Endothelial cell of umbilical vein (primary cell): ENCODE measurements at regions not wholly inside any gene's neighbourhood (a gene's known extent, or its start where the extent isn't known, plus 50 kb on each side); places are given as distances from the start of the nearest gene placed in this dataset.

Experiments
- BruUV-seq: library from RNA; stranded (reverse); fragments of 400-500 nt; replicated peaks from 2 replicates; lab custom pipeline; 2021; lab: Mats Ljungman, UMichigan
- CTCF ChIA-PET: fragments of 300-600, 350-600 bp; sonication (Branson Sonifier 250); formaldehyde crosslinking; loops from one replicate; lab custom pipeline; 2021; ENCODE audit warnings: antibody characterized with exemption, inconsistent platforms; lab: Charles Lee
- POLR2A ChIA-PET: fragments of 300-600, 350-600 bp; sonication (Branson Sonifier 250); formaldehyde crosslinking; loops from one replicate; lab custom pipeline; 2021; ENCODE audit warnings: antibody characterized with exemption, inconsistent platforms; lab: Charles Lee
- DNase-seq: peaks from one replicate; pipeline ENCODE4 v3.0.0-alpha.2; 2011; ENCODE audit warnings: low read depth, low spot score
- FAIRE-seq: peaks from 2 replicates; lab custom pipeline; 2011; peaks lifted over from hg19 to GRCh38; lab: Jason Lieb, UNC
- H2AFZ ChIP-seq: 2 replicates; pipeline ENCODE4 v1.6.0; 2012; ENCODE audit warnings: low read depth, low read length, control low read depth, inconsistent platforms
- H3K27ac ChIP-seq: 2 replicates; pipeline ENCODE4 v1.5.1; 2011; ENCODE audit warnings: low read depth, mild to moderate bottlenecking, control low read depth, low read length, moderate library complexity; ENCODE audit not compliant: insufficient read depth
- H3K27me3 ChIP-seq, 2 experiments: 2 replicates each; pipeline versions ENCODE4 v1.6.0 to v1.6.1; 2011; ENCODE audit warnings: low read length in 2 of 2, mixed read lengths in 1 of 2; ENCODE audit not compliant: control insufficient read depth in 2 of 2, insufficient read depth in 2 of 2
- H3K36me3 ChIP-seq, 2 experiments: 2 replicates in 1 of 2; 3 replicates in 1 of 2; pipeline ENCODE4 v1.5.1; 2011; ENCODE audit warnings: low read length in 2 of 2, mild to moderate bottlenecking in 1 of 2, moderate library complexity in 1 of 2; ENCODE audit not compliant: control insufficient read depth in 2 of 2, insufficient read depth in 2 of 2; ENCODE audit errors: extremely low read depth in 1 of 2
- H3K4me1 ChIP-seq: 3 replicates; pipeline ENCODE4 v1.5.1; 2011; ENCODE audit warnings: mild to moderate bottlenecking, low read length; ENCODE audit not compliant: control insufficient read depth, insufficient read depth; ENCODE audit errors: extremely low read depth
- H3K4me2 ChIP-seq: 2 replicates; pipeline ENCODE4 v1.6.1; 2011; ENCODE audit warnings: low read length, control low read depth, mixed read lengths; ENCODE audit not compliant: insufficient read depth
- H3K4me3 ChIP-seq, 3 experiments: fragments of 200-600 bp in 1 of 3; sonication (generic), shearing (Covaris generic) in 1 of 3; replicated peaks in 1 of 3; 2 replicates each; pipeline ENCODE4 v1.5.1; 2011 to 2016; ENCODE audit warnings: control low read depth in 3 of 3, low read length in 3 of 3, mild to moderate bottlenecking in 2 of 3, inconsistent platforms in 1 of 3, low read depth in 1 of 3, moderate library complexity in 1 of 3; ENCODE audit not compliant: insufficient read depth in 1 of 3
- H3K79me2 ChIP-seq: 2 replicates; pipeline ENCODE4 v1.6.0; 2012; ENCODE audit warnings: low read length, inconsistent platforms; ENCODE audit not compliant: control insufficient read depth, insufficient read depth
- H3K9ac ChIP-seq: replicated peaks from 2 replicates; pipeline ENCODE3; 2011; ENCODE audit warnings: low read length, control low read depth; ENCODE audit not compliant: insufficient read depth; ENCODE audit errors: extremely low read depth
- H3K9me1 ChIP-seq: replicated peaks from 3 replicates; pipeline ENCODE4 v1.6.0; 2011; ENCODE audit warnings: mild to moderate bottlenecking, low read length; ENCODE audit not compliant: control insufficient read depth, insufficient read depth; ENCODE audit errors: extremely low read depth
- H3K9me3 ChIP-seq: replicated peaks from 2 replicates; pipeline ENCODE4 v1.5.1; 2012; ENCODE audit warnings: low read length, inconsistent platforms; ENCODE audit not compliant: control insufficient read depth, insufficient read depth
- H4K20me1 ChIP-seq: replicated peaks from 2 replicates; pipeline ENCODE3; 2011; ENCODE audit warnings: mild to moderate bottlenecking, low read length; ENCODE audit not compliant: control insufficient read depth, insufficient read depth; ENCODE audit errors: extremely low read depth
- EZH2 ChIP-seq: IDR thresholded peaks from 2 replicates; pipeline ENCODE4 v1.6.1; 2012; ENCODE audit warnings: borderline replicate concordance, low read depth, mild to moderate bottlenecking, moderate library complexity, low read length, inconsistent platforms; ENCODE audit not compliant: severe bottlenecking
- FOS ChIP-seq: IDR thresholded peaks from 2 replicates; pipeline ENCODE4 v1.6.1; 2011; ENCODE audit warnings: mild to moderate bottlenecking, low read length, moderate library complexity, borderline replicate concordance; ENCODE audit not compliant: insufficient read depth
- GATA2 ChIP-seq: IDR thresholded peaks from 2 replicates; pipeline ENCODE4 v1.7.0; 2011; ENCODE audit warnings: low read depth, mild to moderate bottlenecking, moderate library complexity, mixed read lengths, low read length; ENCODE audit not compliant: insufficient read length, insufficient read depth
- JUN ChIP-seq: IDR thresholded peaks from 2 replicates; pipeline ENCODE4 v1.6.1; 2011; ENCODE audit warnings: borderline replicate concordance, low read depth; ENCODE audit not compliant: insufficient read length, insufficient read depth
- MYC ChIP-seq: IDR thresholded peaks from one replicate; pipeline ENCODE4 v1.6.1; 2011; ENCODE audit warnings: mild to moderate bottlenecking, low read depth, low read length
- POLR2A ChIP-seq: IDR thresholded peaks from 2 replicates; pipeline ENCODE4 v1.6.1; 2012; ENCODE audit warnings: low read depth, mild to moderate bottlenecking, control low read depth, low read length
- POLR2AphosphoS5 ChIP-seq: IDR thresholded peaks from 2 replicates; pipeline ENCODE4 v1.6.1; 2012; ENCODE audit warnings: low read depth, mild to moderate bottlenecking, control low read depth, low read length, moderate library complexity; ENCODE audit not compliant: insufficient read depth
- dilution Hi-C: fragments of 300-500 bp; cut with MboI; formaldehyde crosslinking; loops from one replicate; pipeline ENCODE4 v1.15.0; 2019; ENCODE audit warnings: low sequenced_read_pairs; ENCODE audit not compliant: extremely low pct_ligation_motif_present
- intact Hi-C: fragments of 100-400 bp; cut with micrococcal nuclease; formaldehyde crosslinking; loops from one replicate; pipeline ENCODE4 v1.10.0; 2022
- TF ChIP-seq, protein P1 (sequence below), 2 donors: IDR thresholded peaks; 1 replicate in 1 of 2; 2 replicates in 1 of 2; pipeline ENCODE4 v1.5.1; 2011; ENCODE audit warnings: low read length in 2 of 2, mild to moderate bottlenecking in 2 of 2, moderate library complexity in 2 of 2, control low read depth in 1 of 2, inconsistent platforms in 1 of 2, low read depth in 1 of 2; ENCODE audit not compliant: insufficient read depth in 1 of 2; ENCODE audit errors: extremely low read depth in 1 of 2
- TF ChIP-seq, protein P2 (sequence below): IDR thresholded peaks from 2 replicates; pipeline ENCODE4 v1.6.1; 2011; ENCODE audit not compliant: insufficient read depth, insufficient read length

DNA sequence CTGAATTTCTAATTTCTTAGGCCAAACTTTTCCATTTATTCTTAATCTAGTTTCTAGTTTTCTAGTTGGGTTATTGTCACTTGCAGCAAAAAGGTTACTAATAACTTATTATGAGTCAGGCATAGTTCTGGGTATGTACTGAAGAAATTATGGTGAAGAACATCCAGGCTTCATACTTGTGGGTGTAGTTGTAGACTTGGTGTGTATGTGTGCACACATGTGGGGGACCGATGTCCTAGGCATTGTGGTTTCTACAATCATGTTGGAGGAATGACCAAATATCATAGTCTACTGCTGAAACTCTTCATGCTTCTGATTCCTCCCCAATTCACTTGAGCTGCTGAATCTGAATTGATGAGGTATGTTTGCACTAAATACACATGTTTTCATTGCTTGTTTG lies 141.2 kb downstream of the PMAIP1 start:
- ChIA-PET CTCF (no interaction called here), POLR2A (no interaction called here)
- DNase-seq (no peak), FAIRE-seq (no peak)
- H3K36me3 ChIP-seq, result no peaks in the 10 kb centered on the region
- dilution Hi-C loops (no loop called here), intact Hi-C loops (no loop called here)
- no peaks in the 10 kb centered on the region for H3K4me1 ChIP-seq
- no peak overlapping the region for H2AFZ ChIP-seq
- no peaks in the 10 kb centered on the region for H3K79me2 ChIP-seq
- no peaks in the 10 kb centered on the region for H4K20me1 ChIP-seq
- no peaks in the 10 kb centered on the region for H3K9me1 ChIP-seq
- no peaks in the 10 kb centered on the region for H3K27me3 ChIP-seq
- TF ChIP-seq, protein P1, sequence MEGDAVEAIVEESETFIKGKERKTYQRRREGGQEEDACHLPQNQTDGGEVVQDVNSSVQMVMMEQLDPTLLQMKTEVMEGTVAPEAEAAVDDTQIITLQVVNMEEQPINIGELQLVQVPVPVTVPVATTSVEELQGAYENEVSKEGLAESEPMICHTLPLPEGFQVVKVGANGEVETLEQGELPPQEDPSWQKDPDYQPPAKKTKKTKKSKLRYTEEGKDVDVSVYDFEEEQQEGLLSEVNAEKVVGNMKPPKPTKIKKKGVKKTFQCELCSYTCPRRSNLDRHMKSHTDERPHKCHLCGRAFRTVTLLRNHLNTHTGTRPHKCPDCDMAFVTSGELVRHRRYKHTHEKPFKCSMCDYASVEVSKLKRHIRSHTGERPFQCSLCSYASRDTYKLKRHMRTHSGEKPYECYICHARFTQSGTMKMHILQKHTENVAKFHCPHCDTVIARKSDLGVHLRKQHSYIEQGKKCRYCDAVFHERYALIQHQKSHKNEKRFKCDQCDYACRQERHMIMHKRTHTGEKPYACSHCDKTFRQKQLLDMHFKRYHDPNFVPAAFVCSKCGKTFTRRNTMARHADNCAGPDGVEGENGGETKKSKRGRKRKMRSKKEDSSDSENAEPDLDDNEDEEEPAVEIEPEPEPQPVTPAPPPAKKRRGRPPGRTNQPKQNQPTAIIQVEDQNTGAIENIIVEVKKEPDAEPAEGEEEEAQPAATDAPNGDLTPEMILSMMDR (IDR thresholded peaks at IDR 0.05; ENCODE audit: extremely low read depth in 1 of 2, insufficient read depth in 1 of 2, low read depth in 1 of 2, low read length in 2 of 2), result no peak
- no peak for TF ChIP-seq POLR2AphosphoS5
- TF ChIP-seq FOS, result no peak
- TF ChIP-seq POLR2A, result no peak
- no peak for TF ChIP-seq JUN
- no peak for TF ChIP-seq EZH2
- no peak for TF ChIP-seq MYC
- TF ChIP-seq, protein P2, sequence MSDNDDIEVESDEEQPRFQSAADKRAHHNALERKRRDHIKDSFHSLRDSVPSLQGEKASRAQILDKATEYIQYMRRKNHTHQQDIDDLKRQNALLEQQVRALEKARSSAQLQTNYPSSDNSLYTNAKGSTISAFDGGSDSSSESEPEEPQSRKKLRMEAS, result no peak
- no peak for TF ChIP-seq GATA2
- no peak overlapping the region for H3K9ac ChIP-seq
- no peak overlapping the region for H3K4me2 ChIP-seq
- no TSS peak for BruUV-seq
- H3K27ac ChIP-seq, result no peak overlapping the region
- no peaks in the 10 kb centered on the region for H3K9me3 ChIP-seq
- no peak overlapping the region for H3K4me3 ChIP-seq
